NCI-H1436 (cell line): ENCODE measurements at regions not wholly inside any gene's neighbourhood (a gene's known extent, or its start where the extent isn't known, plus 50 kb on each side); places are given as distances from the start of the nearest gene placed in this dataset.

Experiments used
- DNase-seq: peaks from one replicate; lab custom pipeline; 2025; lab: John Stamatoyannopoulos, UW

GRCh38 chr2:63784461-63784860 lies 57.2 kb upstream of the UGP2 start:
- DNase-seq: no peak

- DNase-seq: no peak
These were observed 56.6 kb upstream of the UGP2 start for GRCh38 chr2:63785096-63785495.

GRCh38 chr2:63786471-63786870 lies 55.2 kb upstream of the UGP2 start:
- DNase-seq: no peak

GRCh38 chr2:63788071-63788470 lies 53.6 kb upstream of the UGP2 start:
- no peak for DNase-seq

- DNase-seq: no peak
These were observed 52.2 kb upstream of the UGP2 start for GRCh38 chr2:63789338-63790020.

- no peak for DNase-seq
These were observed 51.2 kb upstream of the UGP2 start for GRCh38 chr2:63790491-63790890.

- DNase-seq: no peak
These were observed 50.8 kb upstream of the UGP2 start for GRCh38 chr2:63790906-63791305.

- no peak for DNase-seq
These were observed 50.3 kb upstream of the UGP2 start for GRCh38 chr2:63791387-63791786.
